ENCODE measurements at regions not wholly inside any gene's neighbourhood (a gene's known extent, or its start where the extent isn't known, plus 50 kb on each side); places are given as distances from the start of the nearest gene placed in this dataset.
"Not testable (repeated sequence)": the region's sequence is repeated elsewhere in the genome, so short reads cannot be mapped to it uniquely, and the experiment has no call there.

- ChIA-PET POLR2A (ENCODE audit: unreplicated experiment) (interaction anchor here (0.7 kb wide), 1 partner anchor 160 kb away, joined by 5 read pairs; no protein-coding TSS in a partner anchor), CTCF (no interaction called here)
- BruUV-seq (replicated peaks) = no TSS peak
- Histone ChIP-seq H3K4me3 (no peak overlapping the region), H3F3A (ENCODE audit: insufficient read depth, low read depth) (peaks cover 13% of the 10 kb centered on the region), H3K4me2 (peak overlapping the region; percentile 55; the same call in 1 of the 2 replicates), H3K27ac (peak overlapping the region; percentile 49), H3K4me1 (replicated peaks; ENCODE audit: insufficient read depth) (peaks cover 18% of the 10 kb centered on the region), H3K9me2 (ENCODE audit: insufficient read depth) (no peaks in the 10 kb centered on the region), H2AFZ (peak overlapping the region; percentile 59), H3K9me3 (ENCODE audit: insufficient read depth, low read depth) (peaks cover 13% of the 10 kb centered on the region), H3K27me3 (ENCODE audit: insufficient read depth, low read depth) (no peaks in the 10 kb centered on the region), H3K79me2 (ENCODE audit: low read depth) (no peaks in the 10 kb centered on the region), H4K20me1 (ENCODE audit: insufficient read depth) (no peaks in the 10 kb centered on the region), H3K36me3 (ENCODE audit: low read depth) (no peaks in the 10 kb centered on the region; the same call in 1 of the 2 replicates)
- TF ChIP-seq EZH2 (IDR thresholded peaks at IDR 0.05; ENCODE audit: low read depth) (no peak), CTCF (conservative IDR thresholded peaks at IDR 0.05) (no peak)
- intact Hi-C loops (cut with micrococcal nuclease; ENCODE audit: unreplicated experiment) = no loop called here
- peak in 1 of 2 experiments; percentile 84 for DNase-seq
These were observed 159.9 kb downstream of the DUSP6 start for GRCh38 chr12:89192429-89192828.

GRCh38 chr12:89191597-89191996, 160.7 kb downstream of the DUSP6 start:
- H2AFZ ChIP-seq; H3K9me2 ChIP-seq (ENCODE audit: insufficient read depth); POLR2A ChIA-PET (ENCODE audit: unreplicated experiment); H3K27ac ChIP-seq; H3K79me2 ChIP-seq (ENCODE audit: low read depth); H3K4me2 ChIP-seq; H3K4me3 ChIP-seq; CTCF ChIA-PET; BruUV-seq (replicated peaks); intact Hi-C loops (cut with micrococcal nuclease; ENCODE audit: unreplicated experiment); H4K20me1 ChIP-seq (ENCODE audit: insufficient read depth); DNase-seq; H3K27me3 ChIP-seq (ENCODE audit: insufficient read depth, low read depth); H3K36me3 ChIP-seq (ENCODE audit: low read depth): not testable (repeated sequence)
- Histone ChIP-seq H3K9me3 (ENCODE audit: insufficient read depth, low read depth) (peaks cover 13% of the 10 kb centered on the region), H3F3A (ENCODE audit: insufficient read depth, low read depth) (peaks cover 13% of the 10 kb centered on the region), H3K4me1 (replicated peaks; ENCODE audit: insufficient read depth) (peaks cover 18% of the 10 kb centered on the region)

GRCh38 chr12:89189448-89189847, 162.9 kb downstream of the DUSP6 start:
- BruUV-seq (replicated peaks) = no TSS peak
- POLR2A ChIA-PET (ENCODE audit: unreplicated experiment) = no interaction called here
- Histone ChIP-seq H3K27me3 (ENCODE audit: insufficient read depth, low read depth) (no peaks in the 10 kb centered on the region), H2AFZ (no peak overlapping the region), H3K4me2 (no peak overlapping the region), H3K9me3 (ENCODE audit: insufficient read depth, low read depth) (peaks cover 20% of the 10 kb centered on the region), H3K79me2 (ENCODE audit: low read depth) (no peaks in the 10 kb centered on the region), H4K20me1 (ENCODE audit: insufficient read depth) (no peaks in the 10 kb centered on the region), H3K27ac (no peak overlapping the region), H3F3A (ENCODE audit: insufficient read depth, low read depth) (peaks cover 13% of the 10 kb centered on the region), H3K36me3 (ENCODE audit: low read depth) (no peaks in the 10 kb centered on the region; the same call in 1 of the 2 replicates), H3K9me2 (ENCODE audit: insufficient read depth) (no peaks in the 10 kb centered on the region), H3K4me1 (replicated peaks; ENCODE audit: insufficient read depth) (peaks cover 33% of the 10 kb centered on the region), H3K4me3 (no peak overlapping the region)
- CTCF ChIA-PET = no interaction called here
- TF ChIP-seq EZH2 (IDR thresholded peaks at IDR 0.05; ENCODE audit: low read depth) = no peak
- TF ChIP-seq CTCF (conservative IDR thresholded peaks at IDR 0.05) = no peak
- no peak for DNase-seq
- intact Hi-C loops (cut with micrococcal nuclease; ENCODE audit: unreplicated experiment) = no loop called here

- CTCF ChIA-PET = no interaction called here
- Histone ChIP-seq H3K9me2 (ENCODE audit: insufficient read depth) (no peaks in the 10 kb centered on the region), H2AFZ (no peak overlapping the region), H3K27ac (no peak overlapping the region), H3K4me1 (replicated peaks; ENCODE audit: insufficient read depth) (peaks cover 36% of the 10 kb centered on the region), H3F3A (ENCODE audit: insufficient read depth, low read depth) (peaks cover 13% of the 10 kb centered on the region), H3K79me2 (ENCODE audit: low read depth) (no peaks in the 10 kb centered on the region), H3K4me3 (no peak overlapping the region), H3K4me2 (no peak overlapping the region), H3K36me3 (ENCODE audit: low read depth) (no peaks in the 10 kb centered on the region; the same call in 1 of the 2 replicates), H3K27me3 (ENCODE audit: insufficient read depth, low read depth) (no peaks in the 10 kb centered on the region), H4K20me1 (ENCODE audit: insufficient read depth) (no peaks in the 10 kb centered on the region), H3K9me3 (ENCODE audit: insufficient read depth, low read depth) (peaks cover 19% of the 10 kb centered on the region)
- TF ChIP-seq CTCF (conservative IDR thresholded peaks at IDR 0.05) (no peak), EZH2 (IDR thresholded peaks at IDR 0.05; ENCODE audit: low read depth) (no peak)
- POLR2A ChIA-PET (ENCODE audit: unreplicated experiment) = no interaction called here
- no peak for DNase-seq
- BruUV-seq (replicated peaks) = no TSS peak
- intact Hi-C loops (cut with micrococcal nuclease; ENCODE audit: unreplicated experiment) = no loop called here
These were observed 164.8 kb downstream of the DUSP6 start for GRCh38 chr12:89187507-89187906.
